ENCODE measurements at regions not wholly inside any gene's neighbourhood (a gene's known extent, or its start where the extent isn't known, plus 50 kb on each side); places are given as distances from the start of the nearest gene placed in this dataset.

- POLR2A ChIA-PET = interaction anchor here (1.1 kb wide), 1 partner anchor 12 kb away, joined by 3 read pairs; no protein-coding TSS in a partner anchor
- CTCF ChIA-PET = interaction anchor here (1.5 kb wide), 1 partner anchor 12 kb away, joined by 3 read pairs; no protein-coding TSS in a partner anchor
- DNase-seq = no peak
Observed at GRCh38 chr3:72319194-72320094, 528.8 kb downstream of the SHQ1 start.

GRCh38 chr3:72318504-72319193 is 529.6 kb downstream of the SHQ1 start:
- H3K27ac ChIP-seq (ENCODE audit: low read depth in 2 of 2, low read length in 1 of 2) = no peak overlapping the region
- no peaks in the 10 kb centered on the region for H3F3A ChIP-seq (replicated peaks; ENCODE audit: insufficient read depth)
- H4K20me1 ChIP-seq (ENCODE audit: insufficient read depth) = no peaks in the 10 kb centered on the region
- POLR2A ChIA-PET = interaction anchor here (1.1 kb wide), 1 partner anchor 11 kb away, joined by 3 read pairs; no protein-coding TSS in a partner anchor
- H3K79me2 ChIP-seq (ENCODE audit: insufficient read depth) = no peaks in the 10 kb centered on the region
- WGBS (ENCODE audit: low lambda C conversion rate) = 88% methylated on average over 8 of the region's 12 CpGs
- H3K4me2 ChIP-seq = no peak overlapping the region
- H3K36me3 ChIP-seq (replicated peaks in 1 of 2; ENCODE audit: control insufficient read depth in 1 of 2, insufficient read depth in 2 of 2, low read length in 1 of 2) = no peaks in the 10 kb centered on the region
- CTCF ChIA-PET = interaction anchor here (1.4 to 1.5 kb wide), 2 partner anchors 12 to 504 kb away, joined by 3 to 4 read pairs; no protein-coding TSS in a partner anchor
- no peaks in the 10 kb centered on the region for H3K9me3 ChIP-seq
- H3K9me2 ChIP-seq = no peaks in the 10 kb centered on the region
- H3K4me3 ChIP-seq (ENCODE audit: low read depth in 2 of 2, low read length in 1 of 2) = no peak overlapping the region
- H3K4me1 ChIP-seq (ENCODE audit: control insufficient read depth in 1 of 2, insufficient read depth in 2 of 2, low read depth in 1 of 2, low read length in 1 of 2) = peaks cover 0 to 19% of the 10 kb centered on the region in 2 experiments; a peak in 1 of 4 replicates
- peaks cover 2% of the 10 kb centered on the region; the same call in 1 of the 2 replicates for H3K27me3 ChIP-seq (ENCODE audit: insufficient read depth)
- H3K9ac ChIP-seq = no peak overlapping the region
- no peak overlapping the region for H2AFZ ChIP-seq (ENCODE audit: low read depth)
- no peak for DNase-seq
- no peak for TF ChIP-seq MEF2A (IDR thresholded peaks at IDR 0.05; ENCODE audit: borderline replicate concordance, low read depth)
- no peak for TF ChIP-seq CTCF (IDR thresholded peaks at IDR 0.05)
- no peak for TF ChIP-seq IRF3 (IDR thresholded peaks at IDR 0.05; ENCODE audit: low read depth, low read length)
- no peak for TF ChIP-seq FOXJ3 (CRISPR knock-in tag; IDR thresholded peaks at IDR 0.05)
- TF ChIP-seq NFIC (IDR thresholded peaks at IDR 0.05; ENCODE audit: borderline replicate concordance) = no peak
- TF ChIP-seq POLR2AphosphoS5 (IDR thresholded peaks at IDR 0.05; ENCODE audit: low read depth, low read length) = no peak

More at GRCh38 chr3:72319194-72320094, 528.8 kb downstream of the SHQ1 start:
- no peaks in the 10 kb centered on the region for H4K20me1 ChIP-seq (ENCODE audit: insufficient read depth)
- no peak overlapping the region for H3K27ac ChIP-seq (ENCODE audit: low read depth in 2 of 2, low read length in 1 of 2)
- no peak overlapping the region for H3K9ac ChIP-seq
- no peaks in the 10 kb centered on the region for H3F3A ChIP-seq (replicated peaks; ENCODE audit: insufficient read depth)
- 73% methylated on average over 6 of the region's 6 CpGs for WGBS (ENCODE audit: low lambda C conversion rate)
- no peak overlapping the region for H3K4me2 ChIP-seq
- H3K9me3 ChIP-seq = no peaks in the 10 kb centered on the region
- peaks cover 4% of the 10 kb centered on the region for H3K27me3 ChIP-seq (ENCODE audit: insufficient read depth)
- no peaks in the 10 kb centered on the region for H3K36me3 ChIP-seq (replicated peaks in 1 of 2; ENCODE audit: control insufficient read depth in 1 of 2, insufficient read depth in 2 of 2, low read length in 1 of 2)
- no peak overlapping the region for H3K4me3 ChIP-seq (ENCODE audit: low read depth in 2 of 2, low read length in 1 of 2)
- no peak overlapping the region for H2AFZ ChIP-seq (ENCODE audit: low read depth)
- no peaks in the 10 kb centered on the region for H3K79me2 ChIP-seq (ENCODE audit: insufficient read depth)
- peaks cover 0 to 19% of the 10 kb centered on the region in 2 experiments; a peak in 1 of 4 replicates for H3K4me1 ChIP-seq (ENCODE audit: control insufficient read depth in 1 of 2, insufficient read depth in 2 of 2, low read depth in 1 of 2, low read length in 1 of 2)
- no peak for TF ChIP-seq EZH2phosphoT487 (IDR thresholded peaks at IDR 0.05; ENCODE audit: borderline replicate concordance, low read depth)
- H3K9me2 ChIP-seq = no peaks in the 10 kb centered on the region
